HL-60 (cell line): ENCODE measurements at regions not wholly inside any gene's neighbourhood (a gene's known extent, or its start where the extent isn't known, plus 50 kb on each side); places are given as distances from the start of the nearest gene placed in this dataset.

Experiments
- CTCF ChIP-seq: IDR thresholded peaks from one replicate; pipeline ENCODE4 v1.5.1; 2011; ENCODE audit warnings: low read length, control low read depth, inconsistent platforms; ENCODE audit not compliant: insufficient read depth
- POLR2AphosphoS5 ChIP-seq: IDR thresholded peaks from 2 replicates; pipeline ENCODE4 v1.6.1; 2012; ENCODE audit warnings: low read depth

DNA sequence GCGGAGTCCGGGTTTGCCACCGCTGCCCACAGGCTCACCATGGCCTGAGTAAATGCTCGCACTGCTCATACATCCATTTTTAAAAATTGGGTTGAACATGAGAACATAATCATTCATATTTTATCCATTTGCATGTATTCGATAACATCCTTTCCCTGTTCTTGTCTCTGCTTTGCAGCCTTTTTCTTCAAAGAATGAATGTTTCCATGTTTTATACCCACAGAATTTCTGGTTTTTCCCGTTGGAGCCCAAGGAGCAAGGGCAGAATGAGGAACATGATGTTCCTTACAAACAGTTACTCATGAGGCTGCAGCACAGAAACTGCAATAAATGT lies 146.5 kb downstream of the CCDC74A start:
- no peak for TF ChIP-seq POLR2AphosphoS5
- no peak for TF ChIP-seq CTCF
